ENCODE measurements at regions not wholly inside any gene's neighbourhood (a gene's known extent, or its start where the extent isn't known, plus 50 kb on each side); places are given as distances from the start of the nearest gene placed in this dataset.

GRCh38 chr5:124373883-124374282 lies 372.6 kb downstream of the ZNF608 start:
- Histone ChIP-seq H3K9me3 (ENCODE audit: control insufficient read depth in 1 of 2, low read length in 2 of 2) (no peaks in the 10 kb centered on the region), H3K4me3 (ENCODE audit: low read depth in 1 of 2, low read length in 2 of 2) (no peak overlapping the region), H3K27ac (ENCODE audit: low read length) (no peak overlapping the region), H3K27me3 (ENCODE audit: low read depth, low read length) (no peaks in the 10 kb centered on the region), H3K4me1 (ENCODE audit: control insufficient read depth in 1 of 2, insufficient read depth in 2 of 2, low read length in 2 of 2) (no peaks in the 10 kb centered on the region), H3K36me3 (ENCODE audit: control insufficient read depth in 1 of 2, insufficient read depth in 2 of 2, low read length in 2 of 2) (no peaks in the 10 kb centered on the region)

DNA sequence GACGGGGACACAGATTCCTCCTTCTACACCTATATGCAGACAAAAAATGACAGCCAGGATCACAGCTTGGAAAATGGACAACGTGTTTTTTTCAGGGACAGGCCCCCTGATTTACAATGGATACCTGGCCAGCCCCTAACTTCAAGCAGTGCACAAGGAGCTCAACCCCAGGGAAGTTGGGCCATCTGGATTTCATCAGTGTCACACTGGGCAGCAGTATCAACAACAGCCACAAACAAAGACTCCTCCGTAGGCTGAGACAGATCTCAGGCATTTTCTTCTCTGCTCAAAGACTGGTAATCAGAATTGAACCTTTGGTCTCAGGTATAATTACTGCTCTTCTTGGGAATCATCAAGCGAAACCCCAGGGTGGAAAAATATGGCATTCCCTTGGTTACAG lies 374.0 kb downstream of the ZNF608 start:
- H3K27me3 ChIP-seq (ENCODE audit: low read depth, low read length), result no peaks in the 10 kb centered on the region
- no peak overlapping the region for H3K4me3 ChIP-seq (ENCODE audit: low read depth in 1 of 2, low read length in 2 of 2)
- H3K36me3 ChIP-seq (ENCODE audit: control insufficient read depth in 1 of 2, insufficient read depth in 2 of 2, low read length in 2 of 2), result no peaks in the 10 kb centered on the region
- no peaks in the 10 kb centered on the region for H3K4me1 ChIP-seq (ENCODE audit: control insufficient read depth in 1 of 2, insufficient read depth in 2 of 2, low read length in 2 of 2)
- no peaks in the 10 kb centered on the region for H3K9me3 ChIP-seq (ENCODE audit: control insufficient read depth in 1 of 2, low read length in 2 of 2)
- no peak overlapping the region for H3K27ac ChIP-seq (ENCODE audit: low read length)

- H3K27ac ChIP-seq (ENCODE audit: low read length), result no peak overlapping the region
- no peaks in the 10 kb centered on the region for H3K4me1 ChIP-seq (ENCODE audit: control insufficient read depth in 1 of 2, insufficient read depth in 2 of 2, low read length in 2 of 2)
- no peak overlapping the region for H3K4me3 ChIP-seq (ENCODE audit: low read depth in 1 of 2, low read length in 2 of 2)
- no peaks in the 10 kb centered on the region for H3K36me3 ChIP-seq (ENCODE audit: control insufficient read depth in 1 of 2, insufficient read depth in 2 of 2, low read length in 2 of 2)
- no peaks in the 10 kb centered on the region for H3K27me3 ChIP-seq (ENCODE audit: low read depth, low read length)
- H3K9me3 ChIP-seq (ENCODE audit: control insufficient read depth in 1 of 2, low read length in 2 of 2), result no peaks in the 10 kb centered on the region
Observed at GRCh38 chr5:124371111-124371706, 375.2 kb downstream of the ZNF608 start.

- Histone ChIP-seq H3K4me3 (ENCODE audit: low read depth in 1 of 2, low read length in 2 of 2) (no peak overlapping the region), H3K27ac (ENCODE audit: low read length) (no peak overlapping the region), H3K9me3 (ENCODE audit: control insufficient read depth in 1 of 2, low read length in 2 of 2) (no peaks in the 10 kb centered on the region), H3K36me3 (ENCODE audit: control insufficient read depth in 1 of 2, insufficient read depth in 2 of 2, low read length in 2 of 2) (no peaks in the 10 kb centered on the region), H3K27me3 (ENCODE audit: low read depth, low read length) (no peaks in the 10 kb centered on the region), H3K4me1 (ENCODE audit: control insufficient read depth in 1 of 2, insufficient read depth in 2 of 2, low read length in 2 of 2) (no peaks in the 10 kb centered on the region)
Observed at GRCh38 chr5:124370601-124371000, 375.8 kb downstream of the ZNF608 start.

DNA sequence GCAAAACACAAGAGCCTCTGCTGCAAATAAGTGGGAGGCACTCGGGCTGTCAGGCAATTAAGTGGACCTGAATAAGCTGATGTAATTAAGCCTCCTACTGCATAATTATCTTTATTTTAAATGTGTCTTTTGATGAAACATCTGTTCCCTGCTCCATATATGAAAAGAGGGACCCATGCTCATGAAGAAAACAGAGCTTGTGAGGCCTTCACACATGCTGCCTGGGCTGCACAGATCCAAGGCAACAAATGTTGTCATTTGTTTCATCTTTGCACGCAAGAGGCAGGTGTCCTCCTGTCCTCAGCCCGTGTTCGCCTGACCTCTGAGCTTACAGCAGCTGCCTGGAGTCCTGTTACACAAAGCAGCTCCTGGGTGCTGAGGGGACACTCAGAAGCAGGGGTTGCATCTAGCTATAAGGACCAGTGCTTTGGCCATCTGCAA lies 381.1 kb downstream of the ZNF608 start:
- H3K36me3 ChIP-seq (ENCODE audit: control insufficient read depth in 1 of 2, insufficient read depth in 2 of 2, low read length in 2 of 2), result no peaks in the 10 kb centered on the region
- no peaks in the 10 kb centered on the region for H3K4me1 ChIP-seq (ENCODE audit: control insufficient read depth in 1 of 2, insufficient read depth in 2 of 2, low read length in 2 of 2)
- H3K27ac ChIP-seq (ENCODE audit: low read length), result no peak overlapping the region
- H3K9me3 ChIP-seq (ENCODE audit: control insufficient read depth in 1 of 2, low read length in 2 of 2), result peaks cover 0 to 4% of the 10 kb centered on the region in 2 donors
- no peaks in the 10 kb centered on the region for H3K27me3 ChIP-seq (ENCODE audit: low read depth, low read length)
- H3K4me3 ChIP-seq (ENCODE audit: low read depth in 1 of 2, low read length in 2 of 2), result no peak overlapping the region

GRCh38 chr5:124355928-124356327 lies 390.5 kb downstream of the ZNF608 start:
- H3K4me3 ChIP-seq (ENCODE audit: low read depth in 1 of 2, low read length in 2 of 2), result no peak overlapping the region
- H3K4me1 ChIP-seq (ENCODE audit: control insufficient read depth in 1 of 2, insufficient read depth in 2 of 2, low read length in 2 of 2), result no peaks in the 10 kb centered on the region
- no peaks in the 10 kb centered on the region for H3K9me3 ChIP-seq (ENCODE audit: control insufficient read depth in 1 of 2, low read length in 2 of 2)
- H3K27ac ChIP-seq (ENCODE audit: low read length), result no peak overlapping the region
- H3K27me3 ChIP-seq (ENCODE audit: low read depth, low read length), result no peaks in the 10 kb centered on the region
- no peaks in the 10 kb centered on the region for H3K36me3 ChIP-seq (ENCODE audit: control insufficient read depth in 1 of 2, insufficient read depth in 2 of 2, low read length in 2 of 2)

DNA sequence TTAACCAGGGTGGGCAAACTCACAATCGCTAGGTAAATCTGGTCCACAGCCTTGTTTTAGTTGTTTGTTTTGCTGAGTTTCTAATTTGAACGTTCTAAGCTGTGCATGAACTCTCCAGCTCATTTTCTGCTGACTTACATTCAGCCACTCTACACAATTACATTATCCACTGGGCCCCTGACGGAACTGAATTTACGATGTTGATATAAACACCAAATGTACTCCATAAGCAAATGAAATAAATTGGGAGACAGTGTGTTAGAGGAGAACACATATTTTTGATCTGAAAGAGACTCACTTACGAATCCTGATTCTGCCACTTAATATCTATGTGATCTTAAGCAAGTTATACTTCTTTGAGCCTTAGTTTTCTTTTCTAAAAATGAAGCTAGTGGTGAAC lies 393.4 kb downstream of the ZNF608 start:
- H3K9me3 ChIP-seq (ENCODE audit: control insufficient read depth in 1 of 2, low read length in 2 of 2), result no peaks in the 10 kb centered on the region
- no peak overlapping the region for H3K27ac ChIP-seq (ENCODE audit: low read length)
- H3K4me3 ChIP-seq (ENCODE audit: low read depth in 1 of 2, low read length in 2 of 2), result no peak overlapping the region
- no peaks in the 10 kb centered on the region for H3K27me3 ChIP-seq (ENCODE audit: low read depth, low read length)
- no peaks in the 10 kb centered on the region for H3K4me1 ChIP-seq (ENCODE audit: control insufficient read depth in 1 of 2, insufficient read depth in 2 of 2, low read length in 2 of 2)
- no peaks in the 10 kb centered on the region for H3K36me3 ChIP-seq (ENCODE audit: control insufficient read depth in 1 of 2, insufficient read depth in 2 of 2, low read length in 2 of 2)

DNA sequence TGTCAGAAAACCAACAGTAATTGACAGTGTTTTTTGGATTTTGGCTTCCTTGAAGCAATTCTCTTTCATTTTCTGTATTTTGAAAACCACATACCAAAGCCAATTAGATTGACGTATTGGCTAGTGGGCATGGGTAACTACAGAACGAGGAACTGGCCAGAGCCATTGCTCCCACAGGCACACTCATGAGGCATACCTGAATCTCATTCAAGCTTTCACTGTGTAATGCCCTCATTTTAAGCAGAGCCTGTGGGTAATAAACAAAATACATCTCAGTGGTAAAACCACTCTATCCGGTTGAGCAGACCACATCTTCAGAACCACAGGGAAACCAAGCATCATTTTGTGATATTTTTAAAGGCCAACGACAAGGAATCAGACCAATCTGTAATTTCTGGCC lies 394.1 kb downstream of the ZNF608 start:
- Histone ChIP-seq H3K9me3 (ENCODE audit: control insufficient read depth in 1 of 2, low read length in 2 of 2) (no peaks in the 10 kb centered on the region), H3K4me3 (ENCODE audit: low read depth in 1 of 2, low read length in 2 of 2) (no peak overlapping the region), H3K27ac (ENCODE audit: low read length) (no peak overlapping the region), H3K36me3 (ENCODE audit: control insufficient read depth in 1 of 2, insufficient read depth in 2 of 2, low read length in 2 of 2) (no peaks in the 10 kb centered on the region), H3K4me1 (ENCODE audit: control insufficient read depth in 1 of 2, insufficient read depth in 2 of 2, low read length in 2 of 2) (no peaks in the 10 kb centered on the region), H3K27me3 (ENCODE audit: low read depth, low read length) (no peaks in the 10 kb centered on the region)

- H3K27me3 ChIP-seq (ENCODE audit: low read depth, low read length), result no peaks in the 10 kb centered on the region
- H3K4me1 ChIP-seq (ENCODE audit: control insufficient read depth in 1 of 2, insufficient read depth in 2 of 2, low read length in 2 of 2), result no peaks in the 10 kb centered on the region
- H3K4me3 ChIP-seq (ENCODE audit: low read depth in 1 of 2, low read length in 2 of 2), result no peak overlapping the region
- no peaks in the 10 kb centered on the region for H3K36me3 ChIP-seq (ENCODE audit: control insufficient read depth in 1 of 2, insufficient read depth in 2 of 2, low read length in 2 of 2)
- no peaks in the 10 kb centered on the region for H3K9me3 ChIP-seq (ENCODE audit: control insufficient read depth in 1 of 2, low read length in 2 of 2)
- H3K27ac ChIP-seq (ENCODE audit: low read length), result no peak overlapping the region
Observed at GRCh38 chr5:124349931-124350330, 396.5 kb downstream of the ZNF608 start.

DNA sequence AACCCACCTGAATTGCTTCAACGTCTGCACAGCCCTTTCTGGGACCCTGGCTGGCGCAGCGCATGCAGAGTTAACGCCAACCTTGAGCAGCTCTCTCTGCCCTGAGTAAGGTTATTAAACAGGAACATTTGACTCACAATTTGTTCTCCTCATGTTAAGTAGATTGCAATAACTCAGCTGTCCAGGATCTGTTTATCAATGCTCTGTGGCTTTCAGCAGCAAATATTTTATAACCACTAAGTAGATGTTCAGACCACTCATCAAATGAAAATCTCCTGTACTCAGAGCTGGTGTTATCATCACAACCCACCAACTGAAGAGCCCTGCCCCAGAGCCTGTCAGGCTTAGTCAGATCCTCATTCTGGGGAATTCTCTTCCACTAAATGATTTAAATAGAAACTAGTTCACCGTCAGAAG lies 403.0 kb downstream of the ZNF608 start:
- Histone ChIP-seq H3K27ac (ENCODE audit: low read length) (no peak overlapping the region), H3K4me3 (ENCODE audit: low read depth in 1 of 2, low read length in 2 of 2) (no peak overlapping the region), H3K4me1 (ENCODE audit: control insufficient read depth in 1 of 2, insufficient read depth in 2 of 2, low read length in 2 of 2) (peaks cover 0 to 17% of the 10 kb centered on the region in 2 donors), H3K9me3 (ENCODE audit: control insufficient read depth in 1 of 2, low read length in 2 of 2) (no peaks in the 10 kb centered on the region), H3K36me3 (ENCODE audit: control insufficient read depth in 1 of 2, insufficient read depth in 2 of 2, low read length in 2 of 2) (no peaks in the 10 kb centered on the region), H3K27me3 (ENCODE audit: low read depth, low read length) (no peaks in the 10 kb centered on the region)

GRCh38 chr5:124342986-124343385 lies 403.5 kb downstream of the ZNF608 start:
- no peaks in the 10 kb centered on the region for H3K36me3 ChIP-seq (ENCODE audit: control insufficient read depth in 1 of 2, insufficient read depth in 2 of 2, low read length in 2 of 2)
- no peak overlapping the region for H3K27ac ChIP-seq (ENCODE audit: low read length)
- no peak overlapping the region for H3K4me3 ChIP-seq (ENCODE audit: low read depth in 1 of 2, low read length in 2 of 2)

DNA sequence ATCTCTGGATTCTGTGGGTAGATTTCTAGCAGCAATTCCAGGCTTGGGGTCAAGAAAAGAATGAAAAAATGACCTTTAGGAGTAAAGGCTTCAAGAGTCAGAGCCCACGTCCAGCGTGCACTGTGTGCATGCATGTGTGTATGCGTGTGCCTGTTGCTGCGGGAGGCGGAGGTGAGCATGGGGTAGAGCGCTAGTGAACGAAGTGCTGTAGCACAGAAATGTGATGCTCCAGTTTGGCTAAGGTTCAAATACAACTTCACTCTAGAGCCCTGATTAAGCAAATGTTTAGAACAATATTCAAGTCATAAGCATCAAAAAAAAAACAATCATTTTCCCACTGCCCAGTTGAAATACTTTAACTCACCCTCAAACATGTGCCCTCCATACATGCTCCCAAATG lies 403.9 kb downstream of the ZNF608 start:
- no peaks in the 10 kb centered on the region for H3K36me3 ChIP-seq (ENCODE audit: control insufficient read depth in 1 of 2, insufficient read depth in 2 of 2, low read length in 2 of 2)
- H3K27ac ChIP-seq (ENCODE audit: low read length), result no peak overlapping the region
- H3K9me3 ChIP-seq (ENCODE audit: control insufficient read depth in 1 of 2, low read length in 2 of 2), result no peaks in the 10 kb centered on the region
- H3K4me1 ChIP-seq (ENCODE audit: control insufficient read depth in 1 of 2, insufficient read depth in 2 of 2, low read length in 2 of 2), result peaks cover 0 to 17% of the 10 kb centered on the region in 2 donors
- H3K4me3 ChIP-seq (ENCODE audit: low read depth in 1 of 2, low read length in 2 of 2), result no peak overlapping the region
- no peaks in the 10 kb centered on the region for H3K27me3 ChIP-seq (ENCODE audit: low read depth, low read length)

More at GRCh38 chr5:124342986-124343385, 403.5 kb downstream of the ZNF608 start:
- Histone ChIP-seq H3K9me3 (ENCODE audit: control insufficient read depth in 1 of 2, low read length in 2 of 2) (no peaks in the 10 kb centered on the region), H3K27me3 (ENCODE audit: low read depth, low read length) (no peaks in the 10 kb centered on the region), H3K4me1 (ENCODE audit: control insufficient read depth in 1 of 2, insufficient read depth in 2 of 2, low read length in 2 of 2) (peaks cover 0 to 17% of the 10 kb centered on the region in 2 donors)
